IMR-90 (cell line): ENCODE measurements at regions not wholly inside any gene's neighbourhood (a gene's known extent, or its start where the extent isn't known, plus 50 kb on each side); places are given as distances from the start of the nearest gene placed in this dataset.

Experiments used
- ATAC-seq: fragments of 200-7000 bp; cut with Tn5 transposase; 2 replicates; pipeline ENCODE4 v1.9.1; 2020; ENCODE audit warnings: low read depth, mild to moderate bottlenecking, moderate library complexity
- BruUV-seq: library from RNA; stranded (reverse); fragments of 400-500 nt; replicated peaks from 2 replicates; lab custom pipeline; 2021; lab: Mats Ljungman, UMichigan
- CTCF ChIA-PET: fragments of 300-600 bp; formaldehyde crosslinking; extraction: SDS; loops from one replicate; lab custom pipeline; 2021; ENCODE audit warnings: antibody characterized with exemption; lab: Yijun Ruan, JAX
- POLR2A ChIA-PET: fragments of 300-600 bp; sonication (Branson Sonifier 250); formaldehyde crosslinking; loops from one replicate; lab custom pipeline; 2022; ENCODE audit warnings: antibody characterized with exemption; ENCODE audit not compliant: unreplicated experiment; lab: Charles Lee
- DNase-seq: peaks from one replicate; pipeline ENCODE4 v3.0.0; 2013
- H2AFZ ChIP-seq: replicated peaks from 2 replicates; pipeline ENCODE3; 2013; ENCODE audit warnings: low read length, mild to moderate bottlenecking; ENCODE audit not compliant: poor library complexity
- H2AK5ac ChIP-seq: 2 replicates; pipeline ENCODE4 v1.6.1; 2013; ENCODE audit warnings: low read depth, low read length, inconsistent platforms
- H2AK9ac ChIP-seq: replicated peaks from 2 replicates; pipeline ENCODE3; 2013; ENCODE audit warnings: mild to moderate bottlenecking, low read depth, low read length, moderate library complexity; ENCODE audit not compliant: poor library complexity
- H2BK120ac ChIP-seq: 2 replicates; pipeline ENCODE4 v1.6.1; 2013; ENCODE audit warnings: low read depth, low read length, inconsistent platforms
- H2BK15ac ChIP-seq: 3 replicates; pipeline ENCODE4 v1.6.1; 2013; ENCODE audit warnings: low read depth, low read length, inconsistent platforms
- H2BK20ac ChIP-seq: 2 replicates; pipeline ENCODE4 v1.6.1; 2013; ENCODE audit warnings: low read depth, mild to moderate bottlenecking, inconsistent platforms, low read length, moderate library complexity
- H2BK5ac ChIP-seq: 2 replicates; pipeline ENCODE4 v1.6.1; 2013; ENCODE audit warnings: mild to moderate bottlenecking, low read depth, low read length, inconsistent platforms; ENCODE audit not compliant: poor library complexity, severe bottlenecking
- H3K14ac ChIP-seq: replicated peaks from 2 replicates; pipeline ENCODE4 v1.6.1; 2013; ENCODE audit warnings: low read depth, low read length, inconsistent platforms
- H3K18ac ChIP-seq: 2 replicates; pipeline ENCODE4 v1.6.1; 2013; ENCODE audit warnings: low read depth, low read length, control low read depth
- H3K23ac ChIP-seq: 2 replicates; pipeline ENCODE4 v1.6.1; 2013; ENCODE audit warnings: low read depth, low read length, inconsistent platforms
- H3K27ac ChIP-seq: 2 replicates; pipeline ENCODE4 v1.5.1; 2013; ENCODE audit warnings: mild to moderate bottlenecking, control low read depth, low read length; ENCODE audit not compliant: insufficient read depth
- H3K27me3 ChIP-seq: 2 replicates; pipeline ENCODE4 v1.6.1; 2013; ENCODE audit warnings: low read length; ENCODE audit not compliant: control insufficient read depth, insufficient read depth
- H3K36me3 ChIP-seq: 2 replicates; pipeline ENCODE4 v1.6.1; 2013; ENCODE audit warnings: low read length, mixed read lengths; ENCODE audit not compliant: control insufficient read depth, insufficient read depth
- H3K4ac ChIP-seq: 2 replicates; pipeline ENCODE4 v1.6.1; 2013; ENCODE audit warnings: low read depth, low read length, inconsistent platforms
- H3K4me1 ChIP-seq: 2 replicates; pipeline ENCODE4 v1.6.1; 2013; ENCODE audit warnings: low read length, mixed read lengths; ENCODE audit not compliant: control insufficient read depth, insufficient read depth
- H3K4me2 ChIP-seq: 2 replicates; pipeline ENCODE4 v1.6.1; 2013; ENCODE audit warnings: low read depth, mild to moderate bottlenecking, control low read depth, low read length, moderate library complexity
- H3K4me3 ChIP-seq: 2 replicates; pipeline ENCODE4 v1.5.1; 2013; ENCODE audit warnings: low read depth, mild to moderate bottlenecking, control low read depth, low read length, moderate library complexity; ENCODE audit not compliant: insufficient read depth
- H3K56ac ChIP-seq: 2 replicates; pipeline ENCODE4 v1.6.1; 2013; ENCODE audit warnings: low read length, inconsistent platforms; ENCODE audit not compliant: insufficient read depth; ENCODE audit errors: extremely low read depth
- H3K79me1 ChIP-seq, 2 experiments: 2 replicates each; pipeline ENCODE4 v1.6.1; 2013; ENCODE audit warnings: low read length in 2 of 2, inconsistent platforms in 1 of 2, low read depth in 1 of 2
- H3K9ac ChIP-seq: 2 replicates; pipeline ENCODE4 v1.6.1; 2013; ENCODE audit warnings: low read depth, low read length, control low read depth
- H3K9me1 ChIP-seq: 2 replicates; pipeline ENCODE4 v1.6.1; 2013; ENCODE audit warnings: low read length, inconsistent platforms; ENCODE audit not compliant: insufficient read depth
- H3K9me3 ChIP-seq: 2 replicates; pipeline ENCODE4 v1.6.1; 2013; ENCODE audit warnings: low read length; ENCODE audit not compliant: control insufficient read depth, insufficient read depth
- H4K20me1 ChIP-seq: 2 replicates; pipeline ENCODE4 v1.6.1; 2013; ENCODE audit warnings: low read length, inconsistent platforms; ENCODE audit not compliant: insufficient read depth
- H4K5ac ChIP-seq: 2 replicates; pipeline ENCODE4 v1.6.1; 2013; ENCODE audit warnings: mild to moderate bottlenecking, low read depth, low read length, control low read depth
- H4K8ac ChIP-seq, 2 experiments: 2 replicates each; pipeline ENCODE4 v1.6.1; 2013; ENCODE audit warnings: low read depth in 2 of 2, low read length in 2 of 2, control low read depth in 1 of 2, inconsistent platforms in 1 of 2
- H4K91ac ChIP-seq: 2 replicates; pipeline ENCODE4 v1.6.1; 2013; ENCODE audit warnings: low read depth, low read length, inconsistent platforms; ENCODE audit not compliant: insufficient read depth
- BHLHE40 ChIP-seq: fragments of 150-350 bp; IDR thresholded peaks from 2 replicates; pipeline ENCODE4 v1.6.1; 2016; ENCODE audit warnings: mild to moderate bottlenecking, low read depth, low read length
- CEBPB ChIP-seq: IDR thresholded peaks from 2 replicates; pipeline ENCODE4 v1.6.1; 2012; ENCODE audit warnings: low read depth, low read length, improper control_type of control experiment
- MAFK ChIP-seq: IDR thresholded peaks from 2 replicates; pipeline ENCODE4 v1.6.1; 2012; ENCODE audit warnings: low read depth, low read length, improper control_type of control experiment
- POLR2A ChIP-seq: IDR thresholded peaks from 2 replicates; pipeline ENCODE4 v1.6.1; 2012; ENCODE audit warnings: mild to moderate bottlenecking, low read depth, low read length
- RCOR1 ChIP-seq: IDR thresholded peaks from 2 replicates; pipeline ENCODE4 v1.6.1; 2012; ENCODE audit warnings: mild to moderate bottlenecking, low read length, improper control_type of control experiment; ENCODE audit not compliant: insufficient replicate concordance
- RFX5 ChIP-seq: IDR thresholded peaks from 2 replicates; pipeline ENCODE4 v1.8.0; 2012; ENCODE audit warnings: low read depth, mild to moderate bottlenecking, low read length, moderate library complexity
- SMC3 ChIP-seq: fragments of 150-350 bp; IDR thresholded peaks from 2 replicates; pipeline ENCODE4 v1.6.1; 2016; ENCODE audit warnings: low read depth, mild to moderate bottlenecking, antibody characterized with exemption, low read length, moderate library complexity
- WGBS, 2 experiments: methylation state at CpG; one replicate each; pipeline versions ENCODE4 v1.1.5 to v1.1.7; 2013; ENCODE audit warnings: missing lambda C conversion rate in 2 of 2; ENCODE audit not compliant: insufficient read length in 1 of 2; ENCODE audit errors: extremely low coverage in 2 of 2; 5-methylcytosine and 5-hydroxymethylcytosine counted together
- dilution Hi-C: fragments of 300-500 bp; cut with HindIII; formaldehyde crosslinking; loops from one replicate; pipeline ENCODE4 v1.14.3; 2018; ENCODE audit warnings: low sequenced_read_pairs; ENCODE audit not compliant: unreplicated experiment
- in situ Hi-C: fragments of 300-500 bp; cut with MboI; formaldehyde crosslinking; loops from 3 replicates; pipeline ENCODE4 v1.14.3; 2019; ENCODE audit warnings: low sequenced_read_pairs, inconsistent platforms, mixed read lengths
- intact Hi-C: fragments of 100-400 bp; cut with micrococcal nuclease; formaldehyde crosslinking; loops from 2 replicates; pipeline ENCODE4 v1.10.0; 2022

DNA sequence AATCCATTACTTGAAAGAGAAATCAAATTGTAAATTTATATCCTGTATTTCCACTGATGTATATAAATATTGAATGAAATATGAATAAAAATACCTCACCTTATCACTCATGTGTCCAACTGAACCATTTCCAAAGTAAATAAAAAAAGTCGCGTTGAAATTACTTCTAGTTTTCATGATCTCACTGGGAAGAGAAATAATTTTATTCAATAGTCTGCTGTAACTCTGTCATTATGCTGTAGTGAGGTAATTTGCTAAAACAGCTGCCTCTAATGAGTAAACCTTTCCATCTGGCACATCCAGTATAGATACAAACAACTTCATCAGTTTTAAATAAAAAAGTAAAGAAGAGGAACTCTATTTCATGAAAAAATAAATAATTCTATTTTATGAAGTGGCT is 611.5 kb downstream of the ZNF608 start:
- Histone ChIP-seq H2AK5ac (no peak overlapping the region), H4K20me1 (no peaks in the 10 kb centered on the region), H3K9me1 (no peaks in the 10 kb centered on the region), H3K56ac (no peak overlapping the region), H3K9me3 (no peaks in the 10 kb centered on the region), H2BK20ac (no peak overlapping the region), H3K27me3 (no peaks in the 10 kb centered on the region), H4K91ac (no peak overlapping the region), H3K4me1 (no peaks in the 10 kb centered on the region), H3K14ac (no peak overlapping the region), H2AFZ (no peak overlapping the region), H3K9ac (no peak overlapping the region), H3K27ac (no peak overlapping the region), H3K4me2 (no peak overlapping the region), H3K4ac (no peak overlapping the region), H2AK9ac (no peak overlapping the region), H3K36me3 (no peaks in the 10 kb centered on the region), H3K23ac (no peak overlapping the region), H2BK120ac (no peak overlapping the region), H4K5ac (no peak overlapping the region), H3K79me1 (no peaks in the 10 kb centered on the region), H3K4me3 (no peak overlapping the region), H2BK5ac (no peak overlapping the region), H2BK15ac (no peak overlapping the region), H3K18ac (no peak overlapping the region), H4K8ac (no peak overlapping the region)
- in situ Hi-C loops (no loop called here), dilution Hi-C loops (no loop called here), intact Hi-C loops (no loop called here)
- ATAC-seq (no peak), DNase-seq (no peak)
- TF ChIP-seq MAFK: no peak
- no peak for TF ChIP-seq POLR2A
- TF ChIP-seq RFX5: no peak
- no peak for TF ChIP-seq RCOR1
- no peak for TF ChIP-seq BHLHE40
- no peak for TF ChIP-seq SMC3
- TF ChIP-seq CEBPB: no peak
- POLR2A ChIA-PET: no interaction called here
- no CpG with 5 or more reads among the region's 2 CpGs for WGBS, 2 experiments
- BruUV-seq: no TSS peak
- CTCF ChIA-PET: no interaction called here
